GM21529 (cell line): ENCODE measurements at regions not wholly inside any gene's neighbourhood (a gene's known extent, or its start where the extent isn't known, plus 50 kb on each side); places are given as distances from the start of the nearest gene placed in this dataset.
"Not testable (repeated sequence)": the region's sequence is repeated elsewhere in the genome, so short reads cannot be mapped to it uniquely, and the experiment has no call there.

Experiments
- ATAC-seq: cut with Tn5 transposase; IDR thresholded peaks from one replicate; pipeline ENCODE4 v1.9.1; 2021; ENCODE audit not compliant: unreplicated experiment

DNA sequence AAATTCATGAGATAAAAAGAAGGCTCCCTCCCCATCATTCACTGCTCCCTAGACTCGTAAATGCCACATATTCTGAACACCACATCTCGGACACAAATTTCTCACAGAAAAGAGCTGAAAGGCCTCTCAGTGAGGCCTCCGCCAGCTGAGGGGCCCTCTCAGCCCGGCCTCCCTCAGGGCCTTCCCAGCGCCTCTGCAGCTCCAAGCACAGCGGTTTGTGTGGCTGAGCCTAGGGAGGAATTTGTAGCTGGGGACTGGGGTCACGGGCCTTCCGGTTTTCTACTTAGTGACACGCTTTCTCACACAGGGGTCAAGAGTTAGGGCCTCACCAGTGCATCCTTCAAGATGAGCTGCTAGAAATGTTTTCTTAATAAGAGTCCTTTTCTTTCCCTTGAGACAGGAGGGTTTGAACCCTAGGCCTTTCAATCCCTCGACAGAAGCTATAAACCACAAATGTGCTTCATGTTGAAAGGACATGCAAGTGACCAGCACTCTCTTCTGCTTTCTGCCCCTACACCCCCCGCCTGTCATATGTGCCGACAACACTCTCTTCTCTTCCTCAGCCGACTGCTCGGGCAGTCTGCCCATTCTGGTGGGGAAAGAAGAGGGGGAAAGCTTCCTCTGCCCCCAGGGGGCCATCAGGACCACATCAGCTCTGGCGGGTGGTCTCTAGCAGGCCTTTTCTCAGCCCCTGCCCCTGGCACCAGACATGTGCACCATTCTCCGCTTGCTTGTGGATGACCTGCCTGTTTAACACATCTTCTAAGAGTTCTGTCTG, 104.9 kb downstream of the CHIC2 start:
- ATAC-seq, result no peak

DNA sequence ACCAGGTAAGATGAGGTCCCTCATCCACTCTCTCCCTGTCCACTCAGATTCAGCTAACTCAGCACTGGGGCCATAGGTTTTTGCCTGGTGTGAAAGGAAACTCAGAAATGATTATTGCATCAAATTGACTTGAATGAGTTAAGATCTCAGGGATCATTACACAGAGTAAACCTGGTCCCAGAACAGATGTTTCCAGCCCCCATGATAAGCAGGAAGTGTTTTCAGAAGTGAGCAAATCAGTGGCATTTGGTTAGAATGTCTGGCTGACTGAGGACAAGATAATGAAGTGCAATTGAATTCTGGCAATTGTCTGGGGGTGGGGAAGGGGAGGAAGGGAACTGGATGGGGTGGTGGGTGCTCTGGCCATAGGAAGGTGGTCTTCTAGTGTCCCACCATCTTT, 108.0 kb downstream of the CHIC2 start:
- ATAC-seq, result no peak

DNA sequence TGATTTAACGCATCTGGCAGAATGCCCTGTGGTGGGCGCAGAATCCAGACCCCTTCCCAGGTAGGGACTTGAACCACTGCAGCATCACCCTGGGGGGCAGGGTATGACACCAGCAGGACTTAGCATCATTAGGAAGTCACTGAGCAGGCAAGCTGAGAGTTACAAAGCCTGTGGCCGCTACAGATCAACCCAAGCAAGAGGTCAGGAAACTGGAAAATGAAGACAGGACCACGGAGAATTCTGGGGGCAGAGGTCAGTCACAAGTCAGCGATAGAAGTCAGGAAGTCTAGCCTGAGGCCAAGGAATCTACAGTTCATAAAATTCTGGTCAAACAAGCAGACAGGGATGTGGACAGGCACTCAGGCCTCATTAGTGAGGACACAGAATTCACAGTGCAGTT, 108.4 kb downstream of the CHIC2 start:
- no peak for ATAC-seq

DNA sequence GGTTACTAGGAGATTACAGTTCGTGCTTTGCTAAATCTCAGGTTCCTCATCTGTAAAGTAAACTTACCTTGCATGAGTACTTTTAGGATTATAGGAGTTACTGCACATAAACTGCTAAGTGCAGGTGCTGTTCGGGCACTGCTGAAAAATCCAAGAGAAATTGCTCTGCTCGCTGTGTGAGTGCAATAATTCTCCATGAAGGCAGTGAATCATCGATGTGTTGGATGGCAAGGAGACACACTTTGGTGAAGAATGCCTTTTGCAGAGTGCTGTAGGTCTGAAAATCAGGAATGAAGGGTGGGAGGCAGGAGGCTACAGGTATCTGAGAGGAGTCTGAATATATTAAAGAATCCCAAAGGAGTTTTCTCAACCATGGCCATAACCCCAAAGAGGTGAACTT, 113.0 kb downstream of the CHIC2 start:
- no peak for ATAC-seq

DNA sequence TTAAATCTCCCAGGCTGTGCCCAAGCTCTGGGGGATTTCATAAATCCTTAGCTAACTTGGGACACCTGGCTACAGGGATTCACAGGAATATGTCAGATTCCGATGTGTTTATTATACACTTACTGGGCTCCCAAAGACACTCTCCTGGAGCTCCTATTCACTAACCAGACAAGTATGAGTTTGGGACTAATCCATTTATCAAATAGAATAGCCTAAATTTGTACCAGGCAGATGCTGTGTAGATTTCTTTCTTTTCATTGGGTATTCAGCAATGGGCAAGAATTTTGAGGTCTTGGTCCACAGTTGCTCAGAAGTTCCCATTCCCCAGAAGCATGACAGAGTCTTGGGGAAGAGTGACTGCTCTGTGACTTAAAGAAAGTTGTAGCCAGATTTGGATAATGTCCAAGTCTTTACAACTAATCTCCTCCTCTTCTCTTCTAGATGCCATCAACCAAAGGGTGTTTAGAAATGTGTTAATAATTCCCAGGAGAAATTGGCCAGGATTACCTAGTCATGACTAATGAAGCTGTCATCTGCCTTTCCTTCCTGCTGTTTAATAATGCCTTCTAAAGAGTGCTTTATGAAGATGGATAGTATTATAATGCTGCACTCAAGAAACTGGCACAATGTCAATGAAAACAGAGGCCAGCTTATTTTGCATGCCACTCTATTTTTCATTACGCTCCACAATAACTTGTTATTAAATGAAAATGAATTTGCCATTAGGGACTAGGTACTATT, 120.9 kb downstream of the CHIC2 start:
- no peak for ATAC-seq

DNA sequence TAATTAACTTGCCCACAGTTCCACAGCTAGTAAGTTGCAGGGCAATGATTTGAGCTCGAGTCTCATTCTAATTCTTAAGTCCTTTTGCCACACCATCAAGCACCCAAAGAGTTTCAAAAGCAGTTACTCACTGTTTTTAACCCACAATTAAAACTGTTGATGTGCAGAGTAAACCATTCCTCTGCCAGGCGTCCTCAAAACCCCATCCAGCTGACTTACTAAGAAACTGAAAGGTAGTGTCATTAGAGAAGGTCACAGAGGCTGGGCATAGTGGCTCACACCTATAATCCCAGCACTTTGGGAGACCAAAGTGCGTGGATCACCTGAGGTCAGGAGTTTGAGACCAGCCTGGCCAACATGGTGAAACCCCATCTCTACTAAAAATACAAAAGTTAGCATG, 121.7 kb downstream of the CHIC2 start:
- no peak for ATAC-seq

DNA sequence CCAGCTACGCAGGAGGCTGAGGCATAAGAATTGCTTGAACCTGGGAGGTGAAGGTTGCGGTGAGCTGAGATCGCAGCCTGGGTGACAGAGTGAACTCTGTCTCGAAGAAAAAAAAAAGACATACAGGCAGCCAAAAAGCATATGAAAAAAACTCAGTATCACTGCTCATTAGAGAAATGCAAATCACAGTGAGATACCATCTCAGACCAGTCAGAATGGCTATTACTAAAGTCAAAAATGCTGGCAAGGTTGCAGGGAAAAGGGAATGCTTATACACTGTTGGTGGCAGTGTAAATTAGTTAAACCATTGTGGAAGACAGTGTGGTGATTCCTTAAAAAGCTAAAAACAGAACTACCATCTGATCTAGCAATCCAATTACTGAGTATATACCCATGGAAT, 123.1 kb downstream of the CHIC2 start:
- ATAC-seq, result no peak

DNA sequence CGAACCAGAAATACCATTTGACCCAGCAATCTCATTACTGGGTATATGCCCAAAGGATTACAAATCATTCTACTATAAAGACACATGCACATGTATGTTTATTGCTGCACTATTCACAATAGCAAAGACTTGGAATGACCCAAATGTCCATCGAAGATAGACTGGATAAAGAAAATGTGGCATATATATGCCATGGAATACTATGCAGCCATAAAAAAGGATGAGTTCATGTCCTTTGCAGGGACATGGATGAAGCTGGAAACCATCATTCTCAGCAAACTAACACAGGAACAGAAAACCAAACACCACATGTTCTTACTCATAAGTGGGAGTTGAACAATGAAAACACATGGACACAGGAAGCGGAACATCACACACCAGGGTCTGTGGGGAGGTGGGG, 124.5 kb downstream of the CHIC2 start:
- not testable (repeated sequence) for ATAC-seq

DNA sequence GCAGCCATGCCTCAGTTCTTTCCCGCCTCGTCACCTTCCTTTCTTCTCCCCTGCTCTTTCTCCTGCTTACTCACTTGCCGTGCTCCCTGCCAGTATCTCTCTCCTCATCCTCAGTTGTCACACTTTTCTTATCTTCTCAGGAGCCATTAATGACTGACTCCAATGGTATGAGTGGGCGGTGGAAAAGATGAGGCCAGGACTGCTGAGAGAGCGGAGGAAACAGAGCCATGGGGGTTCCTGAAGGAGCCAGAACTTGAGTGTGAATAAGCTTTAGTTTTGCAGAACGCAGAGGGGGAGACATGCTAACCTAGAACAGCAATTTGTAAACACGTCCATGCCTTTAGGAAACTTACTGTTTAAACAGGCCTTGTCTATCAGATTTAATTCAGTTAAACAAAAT, 126.5 kb downstream of the CHIC2 start:
- ATAC-seq, result no peak

DNA sequence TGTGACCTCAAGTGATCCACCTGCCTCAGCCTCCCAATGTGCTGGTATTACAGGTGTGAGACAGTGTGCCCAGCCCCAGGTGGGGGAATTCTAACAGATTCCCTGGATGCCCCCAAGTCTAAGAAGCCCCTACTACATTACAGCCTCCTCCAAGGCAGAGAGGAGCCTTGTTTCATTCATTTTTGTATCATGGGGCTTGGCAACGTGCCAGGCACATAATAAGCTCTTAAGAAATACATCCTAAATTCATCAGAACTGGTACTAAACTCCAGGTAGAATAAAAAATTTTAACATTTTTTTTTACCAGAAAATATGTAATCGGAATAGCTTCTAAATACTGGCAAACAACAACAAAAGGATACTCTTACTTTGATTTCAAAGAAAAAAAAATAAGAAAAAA, 127.1 kb downstream of the CHIC2 start:
- ATAC-seq, result no peak

DNA sequence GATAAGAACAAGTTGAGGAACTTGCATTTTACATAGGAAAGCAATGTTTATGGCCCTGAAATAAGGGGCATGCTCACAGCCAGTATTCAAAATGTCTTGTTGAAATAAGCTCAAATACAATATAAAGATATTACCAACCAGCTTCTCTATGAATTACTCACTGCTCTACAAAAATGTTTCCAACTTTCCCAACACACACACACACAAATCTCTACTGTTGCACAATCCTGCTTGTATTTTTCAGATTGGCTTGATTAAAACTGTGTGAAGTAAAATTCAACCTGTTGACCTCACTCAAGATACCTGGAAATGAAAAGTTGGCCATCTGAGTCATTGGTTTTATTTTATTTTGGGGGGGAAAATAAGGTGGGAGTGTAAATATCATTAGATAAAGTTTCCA, 128.6 kb downstream of the CHIC2 start:
- ATAC-seq, result no peak

DNA sequence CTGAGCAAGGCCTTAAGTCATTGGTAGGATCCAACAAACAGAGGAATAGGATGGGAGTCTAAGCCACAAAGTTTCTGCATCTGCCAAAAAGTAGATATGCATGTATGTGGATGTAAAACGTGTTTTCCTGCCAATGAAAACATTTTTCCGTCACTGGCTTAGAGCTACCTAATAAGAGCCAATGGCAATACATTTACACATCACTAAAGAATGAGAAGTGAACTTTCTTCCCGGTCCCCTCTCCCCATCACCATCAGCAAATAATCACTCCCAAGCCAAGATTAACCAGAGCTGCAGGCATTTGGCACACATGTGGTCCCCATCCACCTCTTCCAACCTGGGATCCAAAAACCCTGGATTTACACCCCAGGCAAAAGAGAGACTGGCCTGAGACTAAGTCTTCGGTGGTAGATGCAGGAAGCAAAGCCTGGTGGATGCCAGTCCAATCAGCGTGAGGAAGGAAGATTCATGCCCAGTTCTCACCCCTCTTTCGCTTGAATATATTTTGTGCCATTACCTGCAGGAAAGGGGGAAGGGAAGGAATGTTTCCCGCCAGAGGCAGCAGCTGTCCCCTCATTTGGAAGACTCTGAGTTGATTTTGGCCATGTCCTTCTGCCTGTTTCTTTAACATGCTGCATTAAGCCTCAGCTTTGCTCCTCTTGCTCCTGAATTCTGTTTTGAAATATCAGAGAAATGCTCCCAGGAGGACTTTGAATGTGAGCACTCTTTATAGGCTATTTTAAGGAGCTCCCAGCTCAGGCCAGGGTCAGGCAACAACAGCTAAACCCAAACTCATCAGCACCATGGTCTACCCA, 131.4 kb downstream of the CHIC2 start:
- ATAC-seq, result no peak

DNA sequence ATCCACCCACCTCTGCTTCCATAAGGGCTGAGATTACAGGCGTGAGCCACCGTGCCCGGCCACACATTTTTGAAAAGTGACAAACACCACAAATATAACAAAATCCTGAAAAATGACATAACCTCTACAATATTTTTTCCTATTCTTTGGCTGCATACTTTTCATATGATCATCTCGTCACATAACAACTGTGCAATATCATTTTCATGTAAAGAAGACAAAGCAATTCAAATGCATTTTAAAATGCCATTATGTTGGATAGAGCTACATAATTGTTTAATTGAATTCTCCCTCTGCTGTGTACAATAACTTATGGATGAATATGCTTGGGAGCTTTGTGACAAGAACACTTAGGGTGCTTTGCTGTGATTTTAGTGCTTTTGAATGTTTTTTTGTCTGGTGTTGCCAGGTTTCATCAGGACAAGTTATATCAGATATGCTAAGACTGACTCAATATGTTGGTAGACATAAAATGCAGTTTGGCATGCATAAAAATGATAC, 132.9 kb downstream of the CHIC2 start:
- no peak for ATAC-seq

DNA sequence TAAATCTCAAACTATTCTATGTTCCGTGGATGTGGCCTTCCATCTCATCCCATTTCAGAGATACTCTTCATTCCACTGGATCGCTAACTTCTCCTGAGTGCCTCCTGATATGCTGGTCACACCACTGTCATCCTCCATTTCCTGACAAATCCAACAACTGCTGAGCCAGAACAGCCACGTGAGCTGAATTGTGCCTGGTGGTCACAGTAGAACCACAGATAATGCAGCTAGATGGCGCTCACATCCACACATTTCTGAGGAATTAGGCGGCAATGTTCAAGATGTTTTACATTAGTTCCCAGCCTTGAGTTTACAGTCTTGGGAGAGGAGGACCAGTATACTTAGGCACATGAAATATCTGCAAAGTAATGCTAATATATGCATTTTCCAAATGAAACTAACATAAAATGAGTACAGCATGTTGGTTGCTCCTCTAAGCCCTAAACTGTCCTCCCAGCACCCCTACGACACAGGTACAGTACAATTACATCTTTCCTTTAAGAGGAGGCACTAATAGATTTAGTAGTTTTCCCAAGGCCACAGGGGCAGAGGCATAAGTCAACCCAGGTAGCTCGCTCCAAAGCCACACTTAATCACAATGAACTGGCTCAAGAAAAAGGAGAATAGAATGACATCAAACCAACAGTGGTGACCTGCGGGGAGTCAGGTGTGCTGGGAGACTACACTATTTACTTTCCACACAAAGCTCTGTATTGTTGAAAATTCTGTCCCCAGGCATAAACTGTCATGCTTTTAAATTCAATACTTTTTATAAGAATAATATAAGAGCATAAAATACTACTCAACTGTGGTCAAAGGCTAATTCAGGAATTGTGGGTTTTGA, 134.2 kb downstream of the CHIC2 start:
- ATAC-seq, result peak; percentile 84

DNA sequence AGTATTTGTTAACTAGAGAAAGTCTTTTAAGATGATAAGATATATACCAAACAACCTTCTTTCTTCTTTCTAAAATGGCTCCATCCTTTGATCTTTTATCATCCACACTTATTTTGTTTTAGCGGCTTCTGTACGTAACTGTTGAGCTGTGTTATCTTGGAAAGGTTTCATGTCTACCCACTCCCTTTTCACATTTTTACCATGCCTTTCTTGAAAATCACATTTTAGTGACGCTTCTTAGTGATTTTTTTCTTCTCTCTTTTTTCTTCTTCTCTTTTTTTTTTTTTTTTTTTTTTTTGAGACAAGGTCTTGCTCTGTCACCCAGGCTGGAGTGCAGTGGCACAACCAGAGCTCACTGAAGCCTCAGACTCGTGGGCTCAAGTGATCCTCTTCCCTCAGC, 135.1 kb downstream of the CHIC2 start:
- no peak for ATAC-seq

DNA sequence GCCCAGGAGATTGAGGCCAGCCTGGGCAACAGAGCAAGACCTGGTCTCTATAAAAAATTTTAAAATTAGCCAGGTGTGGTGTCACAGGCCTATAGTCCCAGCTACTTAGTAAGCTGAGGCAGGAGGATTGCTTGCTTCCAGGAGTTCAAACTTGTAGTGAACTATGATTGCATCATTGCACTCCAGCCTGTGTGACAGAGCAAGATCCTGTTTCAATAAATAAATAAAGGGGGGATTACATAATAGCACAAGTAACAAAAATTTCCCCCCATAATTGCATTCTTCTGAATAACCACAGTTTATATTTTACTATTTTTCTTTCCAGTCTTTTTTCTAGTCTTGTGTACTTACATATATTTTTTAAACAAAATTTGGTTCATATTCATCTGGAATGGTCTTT, 135.6 kb downstream of the CHIC2 start:
- ATAC-seq, result no peak

DNA sequence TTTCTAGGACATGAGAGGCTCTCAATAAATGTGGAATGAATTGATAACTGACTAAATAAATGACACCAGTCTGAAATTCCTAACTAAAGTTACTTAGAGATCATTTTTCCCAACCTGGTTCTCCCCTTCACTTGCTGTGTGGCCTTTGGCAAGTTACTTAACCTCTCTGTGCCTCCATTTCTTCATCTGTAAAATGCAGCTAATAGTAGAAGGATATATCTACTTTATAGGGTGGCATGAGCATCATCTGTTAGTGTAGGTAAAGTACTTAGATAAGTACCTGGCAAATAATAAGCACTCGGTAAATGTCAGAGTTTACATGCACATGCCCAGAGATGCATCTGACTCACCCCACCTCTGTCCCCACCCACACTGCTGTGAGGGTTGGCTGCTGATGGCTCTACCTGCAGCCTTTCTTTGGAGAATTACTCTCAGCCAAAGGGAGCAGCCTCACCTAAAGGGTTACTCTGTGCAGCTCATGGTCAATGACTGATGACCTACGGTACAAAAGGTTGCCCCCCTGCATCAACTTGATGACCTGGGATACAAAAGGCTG, 139.3 kb downstream of the CHIC2 start:
- ATAC-seq, result no peak

DNA sequence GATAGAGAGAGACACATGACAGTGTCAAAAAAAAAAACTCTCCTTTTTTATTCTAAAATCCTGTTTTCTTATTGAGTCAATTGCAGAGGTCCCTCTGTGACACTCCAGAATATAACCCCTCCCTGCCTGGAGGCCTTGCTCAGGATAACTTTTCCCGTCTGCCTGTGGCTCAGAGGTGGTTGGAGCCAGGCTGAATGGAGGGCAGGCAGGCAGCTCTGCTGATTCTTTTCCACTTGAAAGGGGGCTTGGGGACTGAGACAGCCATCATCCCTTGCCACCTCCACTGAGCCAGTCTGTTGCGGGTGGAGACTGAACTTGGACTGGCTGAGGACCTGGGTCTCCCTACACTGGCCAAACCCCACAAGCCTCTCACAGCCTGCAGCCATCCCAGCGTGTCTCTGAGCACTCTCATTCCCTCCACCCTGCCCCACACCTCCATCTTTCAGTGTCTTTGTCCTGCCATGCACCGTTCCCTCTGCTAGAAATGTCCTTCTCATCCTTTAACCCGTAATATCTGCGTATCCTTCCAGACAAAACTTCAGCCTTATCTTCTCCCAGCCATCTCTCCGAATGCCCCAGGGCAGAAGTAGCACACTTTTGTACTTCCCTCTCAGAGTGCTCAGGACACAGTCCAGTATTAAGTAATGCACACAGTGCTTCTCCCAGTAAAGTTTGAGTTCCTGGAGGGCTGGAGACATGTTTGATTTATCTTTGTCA, 139.9 kb downstream of the CHIC2 start:
- ATAC-seq, result no peak

DNA sequence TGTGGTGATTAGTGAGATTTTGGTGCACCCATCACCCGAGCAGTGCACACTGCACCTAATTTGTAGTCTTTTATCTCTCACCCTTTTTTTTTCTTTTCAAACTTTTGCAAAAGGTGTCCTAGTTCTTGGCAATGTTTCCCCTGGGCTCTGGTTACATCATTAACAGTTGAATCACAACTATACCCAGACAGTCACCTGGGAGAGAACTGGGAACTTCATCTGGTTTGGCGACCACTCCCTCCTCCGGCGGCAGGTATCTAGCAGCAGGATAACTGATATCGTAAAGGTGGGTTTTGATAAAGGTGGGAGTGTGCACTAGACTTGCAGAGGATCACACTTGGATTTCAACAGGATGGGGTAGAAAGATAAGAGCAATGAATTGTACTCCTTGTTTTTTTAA, 140.5 kb downstream of the CHIC2 start:
- ATAC-seq, result no peak

DNA sequence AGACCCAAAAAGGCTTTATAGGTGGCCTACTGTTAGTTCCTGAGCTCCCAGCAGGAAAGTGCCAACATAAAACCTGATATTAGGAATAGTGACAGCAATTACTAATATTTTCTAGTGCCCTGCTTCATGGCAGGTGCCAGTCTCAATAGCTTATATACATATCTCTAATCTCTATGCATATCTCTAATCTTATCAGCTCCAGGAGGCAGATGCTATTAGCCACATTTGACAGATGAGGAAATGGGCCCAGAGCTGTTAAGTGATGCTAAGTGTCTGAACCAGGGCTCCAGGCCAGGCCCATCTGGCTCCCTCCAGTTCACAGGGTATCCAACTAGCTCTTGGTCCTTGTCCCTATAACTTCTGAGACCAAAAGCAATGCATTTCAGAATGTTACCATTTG, 142.5 kb downstream of the CHIC2 start:
- no peak for ATAC-seq
